Endothelial cell (in vitro differentiated cells): ENCODE measurements at regions not wholly inside any gene's neighbourhood (a gene's known extent, or its start where the extent isn't known, plus 50 kb on each side); places are given as distances from the start of the nearest gene placed in this dataset.

Experiments used
- DNase-seq: peaks from one replicate; pipeline ENCODE4 v3.0.0; 2021; ENCODE audit warnings: low spot score
- H3K27ac Mint-ChIP-seq: one replicate; pipeline ENCODE4 v1.8.0; 2021; ENCODE audit warnings: mixed read lengths, inconsistent platforms; ENCODE audit not compliant: unreplicated experiment
- H3K27me3 Mint-ChIP-seq: one replicate; pipeline ENCODE4 v1.8.0; 2021; ENCODE audit warnings: mild to moderate bottlenecking, moderate library complexity, mixed read lengths, inconsistent platforms; ENCODE audit not compliant: unreplicated experiment
- H3K36me3 Mint-ChIP-seq: one replicate; pipeline ENCODE4 v1.8.0; 2021; ENCODE audit warnings: mild to moderate bottlenecking, low read depth, mixed read lengths, inconsistent platforms; ENCODE audit not compliant: unreplicated experiment
- H3K4me1 Mint-ChIP-seq: one replicate; pipeline ENCODE4 v1.8.0; 2021; ENCODE audit warnings: mild to moderate bottlenecking, mixed read lengths, inconsistent platforms; ENCODE audit not compliant: unreplicated experiment
- H3K4me3 Mint-ChIP-seq: one replicate; pipeline ENCODE4 v1.8.0; 2021; ENCODE audit warnings: mild to moderate bottlenecking, mixed read lengths, inconsistent platforms; ENCODE audit not compliant: unreplicated experiment
- H3K9me3 Mint-ChIP-seq: one replicate; pipeline ENCODE4 v1.8.0; 2021; ENCODE audit warnings: mixed read lengths, inconsistent platforms; ENCODE audit not compliant: unreplicated experiment
- TF ChIP-seq, protein P1 (sequence below): fragments of 200-600 bp; sonication (generic); IDR thresholded peaks from one replicate; pipeline ENCODE4 v1.5.0; 2021; ENCODE audit warnings: antibody characterized with exemption; ENCODE audit not compliant: unreplicated experiment

DNA sequence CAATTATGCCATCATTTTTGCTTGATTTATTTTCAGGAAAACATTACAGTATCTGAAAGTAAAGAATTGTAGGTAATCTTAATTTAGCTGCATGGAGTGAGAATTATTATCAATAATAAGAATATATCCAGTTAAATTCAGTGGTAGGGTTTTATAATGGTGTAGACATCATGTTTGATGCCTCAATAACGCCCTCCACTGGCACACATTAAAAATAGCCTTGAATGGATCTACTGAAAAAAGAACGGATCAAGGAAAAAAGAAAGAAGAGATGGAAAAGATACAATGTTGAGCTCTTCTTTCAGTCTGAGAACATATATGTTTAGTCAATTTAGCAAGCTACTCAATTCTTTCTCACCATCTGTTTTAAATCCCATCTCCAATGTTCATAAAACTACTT lies 319.2 kb downstream of the CDC14C start:
- Mint-ChIP-seq H3K27me3 (no peaks in the 10 kb centered on the region), H3K4me1 (no peaks in the 10 kb centered on the region), H3K4me3 (no peak overlapping the region), H3K9me3 (peaks cover 6% of the 10 kb centered on the region), H3K36me3 (no peaks in the 10 kb centered on the region), H3K27ac (no peak overlapping the region)
- DNase-seq, result no peak
- TF ChIP-seq, protein P1, sequence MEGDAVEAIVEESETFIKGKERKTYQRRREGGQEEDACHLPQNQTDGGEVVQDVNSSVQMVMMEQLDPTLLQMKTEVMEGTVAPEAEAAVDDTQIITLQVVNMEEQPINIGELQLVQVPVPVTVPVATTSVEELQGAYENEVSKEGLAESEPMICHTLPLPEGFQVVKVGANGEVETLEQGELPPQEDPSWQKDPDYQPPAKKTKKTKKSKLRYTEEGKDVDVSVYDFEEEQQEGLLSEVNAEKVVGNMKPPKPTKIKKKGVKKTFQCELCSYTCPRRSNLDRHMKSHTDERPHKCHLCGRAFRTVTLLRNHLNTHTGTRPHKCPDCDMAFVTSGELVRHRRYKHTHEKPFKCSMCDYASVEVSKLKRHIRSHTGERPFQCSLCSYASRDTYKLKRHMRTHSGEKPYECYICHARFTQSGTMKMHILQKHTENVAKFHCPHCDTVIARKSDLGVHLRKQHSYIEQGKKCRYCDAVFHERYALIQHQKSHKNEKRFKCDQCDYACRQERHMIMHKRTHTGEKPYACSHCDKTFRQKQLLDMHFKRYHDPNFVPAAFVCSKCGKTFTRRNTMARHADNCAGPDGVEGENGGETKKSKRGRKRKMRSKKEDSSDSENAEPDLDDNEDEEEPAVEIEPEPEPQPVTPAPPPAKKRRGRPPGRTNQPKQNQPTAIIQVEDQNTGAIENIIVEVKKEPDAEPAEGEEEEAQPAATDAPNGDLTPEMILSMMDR, result peak; percentile 42

DNA sequence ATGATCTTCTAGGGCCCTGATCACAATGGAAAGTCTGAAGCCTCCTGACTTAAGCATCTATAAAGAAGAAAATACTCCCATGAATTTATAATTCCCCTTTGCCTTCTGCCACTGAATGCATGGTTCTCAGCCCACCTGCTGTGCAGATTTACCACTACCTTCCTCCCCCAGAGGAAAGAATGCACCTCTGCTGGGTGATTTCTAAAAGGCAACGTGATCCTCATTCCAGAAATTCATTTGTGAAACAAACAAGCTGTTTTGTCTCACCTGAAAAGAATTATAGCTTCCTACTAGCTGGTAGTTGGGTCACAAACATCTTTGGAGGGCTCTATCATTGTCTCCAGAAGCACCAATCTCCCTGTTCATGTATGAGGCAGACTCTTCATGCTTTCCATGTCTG lies 320.2 kb downstream of the CDC14C start:
- no peak for DNase-seq
- Mint-ChIP-seq H3K4me1 (no peaks in the 10 kb centered on the region), H3K4me3 (no peak overlapping the region), H3K27ac (no peak overlapping the region), H3K36me3 (no peaks in the 10 kb centered on the region), H3K9me3 (no peaks in the 10 kb centered on the region), H3K27me3 (no peaks in the 10 kb centered on the region)
- TF ChIP-seq, protein P1, result no peak

DNA sequence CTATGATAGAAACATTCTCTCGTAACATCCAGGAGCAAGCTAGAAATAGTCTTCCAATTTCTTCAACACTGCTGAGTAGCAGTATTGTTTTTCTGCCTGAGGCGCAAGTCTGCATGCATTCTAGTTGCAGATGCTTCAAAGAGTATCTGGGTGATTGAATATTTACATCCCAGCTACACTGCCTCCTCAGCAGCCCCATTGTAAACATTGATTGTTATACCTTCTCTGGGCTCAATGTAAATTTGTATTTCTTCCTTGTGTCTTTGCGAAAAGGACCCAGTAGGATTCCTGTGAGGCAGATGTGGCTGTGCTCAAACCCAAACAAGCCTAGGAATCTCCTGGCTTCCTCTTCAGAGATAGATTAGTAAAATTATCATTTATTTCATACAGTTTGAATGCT lies 320.7 kb downstream of the CDC14C start:
- Mint-ChIP-seq H3K4me3 (no peak overlapping the region), H3K9me3 (no peaks in the 10 kb centered on the region), H3K27me3 (no peaks in the 10 kb centered on the region), H3K27ac (no peak overlapping the region), H3K36me3 (no peaks in the 10 kb centered on the region), H3K4me1 (no peaks in the 10 kb centered on the region)
- DNase-seq, result no peak
- TF ChIP-seq, protein P1, result no peak

- Mint-ChIP-seq H3K27me3 (no peaks in the 10 kb centered on the region), H3K27ac (no peak overlapping the region)
Observed at GRCh38 chr7:49247759-49248158, 323.4 kb downstream of the CDC14C start.

DNA sequence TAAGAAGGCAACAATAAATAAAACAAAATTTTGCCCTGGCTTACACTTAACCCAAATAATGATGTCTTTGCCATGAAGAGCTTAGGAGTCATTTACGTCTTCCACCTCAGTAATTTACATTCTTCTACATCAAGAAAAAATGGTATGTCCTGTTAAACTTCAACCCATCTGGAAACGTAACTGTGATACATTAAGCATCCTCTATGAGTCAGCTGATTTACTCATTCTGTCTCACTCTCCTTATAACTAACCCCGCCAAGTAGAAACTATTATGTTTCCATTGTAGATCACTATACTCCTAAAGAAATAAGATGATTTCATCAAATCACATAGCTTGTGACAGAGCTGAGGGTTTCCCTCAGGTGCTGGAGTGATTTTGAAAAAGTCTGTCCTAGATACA lies 330.7 kb downstream of the CDC14C start:
- H3K4me1 Mint-ChIP-seq, result peaks cover 4% of the 10 kb centered on the region
- no peak for DNase-seq
- TF ChIP-seq, protein P1, result no peak

More at GRCh38 chr7:49247759-49248158, 323.4 kb downstream of the CDC14C start:
- Mint-ChIP-seq H3K4me1 (no peaks in the 10 kb centered on the region), H3K36me3 (no peaks in the 10 kb centered on the region), H3K9me3 (no peaks in the 10 kb centered on the region), H3K4me3 (no peak overlapping the region)
- TF ChIP-seq, protein P1, result no peak
- no peak for DNase-seq

More for the DNA sequence above, 330.7 kb downstream of the CDC14C start:
- H3K9me3 Mint-ChIP-seq, result no peaks in the 10 kb centered on the region
- no peak overlapping the region for H3K27ac Mint-ChIP-seq
- no peaks in the 10 kb centered on the region for H3K36me3 Mint-ChIP-seq
- H3K4me3 Mint-ChIP-seq, result no peak overlapping the region
- H3K27me3 Mint-ChIP-seq, result peaks cover 1% of the 10 kb centered on the region
